GM21526 (cell line): ENCODE measurements at regions not wholly inside any gene's neighbourhood (a gene's known extent, or its start where the extent isn't known, plus 50 kb on each side); places are given as distances from the start of the nearest gene placed in this dataset.
A peak's percentile ranks its signal among the peaks of the same experiment; 100 is the strongest.
"Not testable (repeated sequence)": the region's sequence is repeated elsewhere in the genome, so short reads cannot be mapped to it uniquely, and the experiment has no call there.

ENCODE experiments used
- ATAC-seq: cut with Tn5 transposase; IDR thresholded peaks from one replicate; pipeline ENCODE4 v1.9.1; 2021; ENCODE audit warnings: moderate library complexity; ENCODE audit not compliant: unreplicated experiment, low FRiP score

GRCh38 chr14:101616202-101616601 lies 54.9 kb downstream of the DIO3 start:
- no peak for ATAC-seq

DNA sequence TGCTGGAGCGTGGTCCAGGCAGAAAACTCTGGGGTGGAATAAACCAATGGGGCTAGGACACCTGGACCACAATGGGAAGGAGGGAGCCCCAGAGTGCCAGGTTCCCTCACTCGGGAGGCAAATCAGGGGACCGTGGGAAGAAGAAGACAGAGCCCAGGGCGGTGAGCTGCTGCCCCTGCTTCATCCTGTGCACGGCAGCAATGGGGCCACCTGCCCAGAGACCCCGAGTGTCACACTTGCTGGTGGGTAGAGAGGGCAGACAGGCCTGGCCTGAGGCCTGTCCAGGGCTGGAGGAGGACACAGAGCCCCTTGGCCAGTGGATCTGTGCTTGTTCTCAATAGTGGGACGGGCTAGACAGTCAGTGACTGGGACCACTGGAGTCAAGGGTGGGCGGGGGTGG lies 58.2 kb downstream of the DIO3 start:
- ATAC-seq: no peak

DNA sequence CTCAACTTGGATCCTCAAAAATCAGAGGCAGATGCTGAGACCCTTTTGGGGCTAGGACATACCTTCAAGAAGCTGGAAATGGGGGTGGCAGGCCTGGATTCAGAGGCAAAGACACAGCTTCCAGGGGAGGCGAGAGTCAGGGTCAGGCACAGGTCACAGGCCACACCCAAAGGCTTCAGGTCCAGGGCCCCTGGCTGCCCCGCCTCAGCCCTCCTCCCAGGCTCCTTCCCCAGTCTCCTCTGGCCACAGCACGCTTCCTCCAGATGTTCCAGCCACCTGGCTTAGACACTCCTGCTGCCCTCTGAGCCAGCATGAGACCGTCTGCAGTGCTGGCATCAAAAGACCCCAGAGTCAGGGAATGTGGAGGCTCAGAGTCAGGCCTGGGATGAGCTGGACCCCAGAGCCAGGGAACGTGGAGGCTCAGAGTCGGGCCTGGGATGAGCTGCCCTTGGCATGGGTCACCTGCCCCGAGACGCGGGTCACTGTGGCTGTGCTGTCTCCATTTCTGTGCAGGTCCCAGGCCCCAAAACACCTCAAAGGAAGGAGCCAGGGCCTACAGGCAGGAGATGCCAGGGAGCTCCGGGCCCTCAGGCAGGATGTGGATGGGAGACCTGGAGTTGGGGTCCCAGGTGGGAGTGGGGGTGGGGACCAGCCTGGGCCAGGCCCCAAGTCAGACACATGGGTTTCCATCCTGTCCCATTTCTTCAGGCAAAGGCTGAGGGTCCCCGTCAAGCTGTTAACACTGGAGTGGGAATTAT lies 58.9 kb downstream of the DIO3 start:
- ATAC-seq: no peak

DNA sequence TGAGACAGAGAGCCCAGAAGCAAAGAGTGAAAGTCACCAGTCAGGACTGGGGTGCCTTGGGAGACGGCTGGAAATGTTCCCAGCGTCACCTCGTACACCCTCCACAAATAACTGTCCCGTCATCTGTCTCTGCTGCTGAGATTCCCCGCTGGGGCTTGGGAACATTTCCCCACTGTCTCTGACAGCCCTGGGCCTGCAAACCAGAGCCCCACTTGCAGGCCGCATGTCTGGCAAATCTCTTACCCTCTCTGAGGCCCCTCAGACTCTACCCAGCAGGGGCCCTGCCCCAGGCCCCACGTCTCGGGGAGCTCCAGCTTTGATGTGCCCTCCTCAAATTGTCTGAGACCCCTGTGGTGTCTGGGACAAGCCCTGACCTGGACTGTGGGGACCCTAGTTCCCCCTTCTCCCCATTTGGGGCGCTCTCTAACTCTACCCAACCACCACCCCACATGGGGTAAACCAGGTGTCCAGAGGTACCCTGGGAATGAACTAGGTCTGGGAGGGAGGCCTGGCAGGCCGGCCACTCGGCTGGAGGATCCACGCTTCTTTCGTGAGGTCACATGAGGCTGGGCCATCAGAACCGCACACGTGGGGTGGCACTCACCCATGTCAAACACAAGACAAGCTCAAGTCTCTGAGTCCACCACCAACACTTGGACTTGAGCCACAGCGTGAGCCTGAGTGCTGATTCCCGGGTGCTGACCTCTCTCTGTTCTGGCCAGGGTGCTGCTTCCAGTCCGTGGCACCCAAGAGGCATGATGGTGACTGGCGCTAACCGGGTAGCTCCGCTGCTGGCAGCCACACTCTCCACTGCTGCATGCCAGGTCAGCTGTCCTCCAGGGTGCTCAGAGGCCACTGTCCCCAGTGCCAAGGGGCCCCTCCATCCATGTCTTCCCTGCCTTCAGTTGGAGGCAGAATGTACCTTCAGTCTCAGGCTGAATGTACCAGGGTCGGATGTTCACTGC lies 59.8 kb downstream of the DIO3 start:
- no peak for ATAC-seq

GRCh38 chr14:101622251-101623076 lies 61.2 kb downstream of the DIO3 start:
- ATAC-seq: no peak

GRCh38 chr14:101623077-101623372 lies 61.7 kb downstream of the DIO3 start:
- no peak for ATAC-seq

GRCh38 chr14:101623685-101624444 lies 62.6 kb downstream of the DIO3 start:
- ATAC-seq: no peak

GRCh38 chr14:101624536-101624935 lies 63.2 kb downstream of the DIO3 start:
- no peak for ATAC-seq

- no peak for ATAC-seq
These were observed 64.2 kb downstream of the DIO3 start for GRCh38 chr14:101625336-101626097.

DNA sequence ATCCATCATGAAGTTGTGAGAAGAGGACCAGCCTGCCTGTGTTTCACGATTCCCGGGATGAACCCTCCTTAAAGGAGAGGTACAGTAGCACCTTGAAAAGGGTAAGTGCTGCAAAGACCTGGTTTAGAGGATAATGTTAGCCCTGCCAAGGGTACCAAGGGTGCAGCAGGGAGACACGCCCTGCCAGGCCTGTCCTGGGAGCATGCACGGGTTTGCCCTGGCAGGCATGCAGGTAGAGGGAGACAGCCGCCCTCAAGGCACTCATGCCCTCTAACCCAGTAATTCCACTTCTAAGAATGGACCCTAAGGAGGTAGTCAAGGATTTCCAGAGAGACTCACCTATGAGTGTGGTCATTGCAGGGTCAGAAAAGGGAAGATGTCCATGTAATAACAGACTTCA lies 65.0 kb downstream of the DIO3 start:
- ATAC-seq: no peak

DNA sequence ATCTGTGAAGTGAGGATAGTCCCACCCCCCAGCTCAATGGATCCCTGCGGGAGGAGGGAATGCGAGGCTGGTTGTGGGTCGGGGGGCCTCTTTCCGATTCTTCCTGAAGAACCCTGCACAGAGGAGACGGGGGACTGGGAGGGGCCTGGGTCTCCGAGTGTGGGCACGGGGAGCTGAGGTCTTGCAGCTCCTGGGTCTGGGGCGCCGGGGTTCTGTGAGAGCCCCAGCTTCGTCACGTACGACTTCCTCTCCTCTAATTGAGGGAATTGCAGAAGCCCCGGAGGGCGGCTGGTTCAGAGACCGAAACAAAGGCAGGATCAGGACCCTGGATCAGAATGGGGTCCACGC lies 66.6 kb downstream of the DIO3 start:
- ATAC-seq: no peak

GRCh38 chr14:101628471-101628966 lies 67.2 kb downstream of the DIO3 start:
- peak; percentile 88 for ATAC-seq

- ATAC-seq: no peak
These were observed 67.7 kb downstream of the DIO3 start for GRCh38 chr14:101628975-101629374.

DNA sequence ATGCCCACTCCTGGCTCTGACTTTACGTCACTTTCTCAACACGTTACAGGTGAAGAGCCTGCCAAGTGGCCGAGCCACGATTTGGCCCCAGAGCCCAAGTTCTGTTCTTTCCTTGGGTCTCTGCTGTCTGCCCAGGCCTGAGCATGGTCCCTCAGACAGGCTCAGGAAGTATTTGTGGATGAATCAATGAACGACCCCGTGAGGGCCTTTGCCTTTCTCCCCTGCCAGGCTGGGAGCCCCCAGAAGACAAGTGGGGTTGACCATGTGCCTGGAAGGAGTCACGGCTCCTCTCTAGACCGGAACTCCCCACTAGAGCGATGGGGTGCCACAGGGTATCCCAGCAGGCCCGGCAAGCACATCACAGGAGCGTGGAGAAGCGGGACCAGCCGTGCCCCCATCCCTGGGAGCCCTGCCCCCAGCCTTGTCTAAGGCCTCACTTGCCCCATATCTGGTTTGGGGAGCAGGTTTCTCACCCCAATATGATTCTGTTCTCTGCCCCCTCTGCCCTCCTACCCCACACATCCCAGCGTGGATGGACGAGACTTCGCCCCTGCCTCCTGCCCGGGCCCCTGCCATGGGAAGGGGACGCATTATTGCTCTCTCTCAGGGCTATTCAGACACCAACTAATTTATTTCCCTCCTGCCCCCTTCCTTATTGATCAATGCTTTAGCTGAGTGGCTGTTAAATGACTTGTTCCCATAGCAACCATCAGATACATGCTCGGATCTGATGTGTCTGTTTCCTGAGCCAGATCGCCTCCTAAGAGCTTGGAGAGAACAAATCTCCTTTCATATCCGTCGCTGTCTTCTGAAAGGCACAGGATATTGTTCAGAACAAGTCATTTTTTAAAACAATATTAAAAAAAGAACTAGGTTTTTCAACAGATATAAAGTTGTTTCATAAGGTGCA lies 69.0 kb downstream of the DIO3 start:
- no peak for ATAC-seq

- no peak for ATAC-seq
These were observed 69.9 kb downstream of the DIO3 start for GRCh38 chr14:101631199-101631598.

GRCh38 chr14:101631970-101632369 lies 70.7 kb downstream of the DIO3 start:
- ATAC-seq: not testable (repeated sequence)

DNA sequence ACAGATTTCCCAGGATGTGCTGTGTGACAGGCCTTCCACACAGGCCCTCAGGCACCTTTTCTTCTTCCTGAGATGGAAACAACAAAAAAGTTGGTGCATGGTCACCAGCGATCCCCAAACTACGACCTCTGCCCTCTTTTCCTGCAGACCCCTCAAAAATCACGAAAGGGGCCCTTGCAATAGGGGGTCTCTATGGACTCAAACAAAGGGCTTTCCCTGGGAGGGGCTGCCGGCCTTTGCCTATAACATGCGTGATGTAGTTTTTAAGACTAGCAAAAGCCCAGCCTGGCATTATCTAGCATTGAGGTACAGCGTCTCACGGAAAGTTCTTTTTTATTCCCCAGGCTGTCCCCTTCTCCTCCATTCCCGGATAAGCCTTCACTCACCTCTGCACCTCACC lies 71.2 kb downstream of the DIO3 start:
- no peak for ATAC-seq

DNA sequence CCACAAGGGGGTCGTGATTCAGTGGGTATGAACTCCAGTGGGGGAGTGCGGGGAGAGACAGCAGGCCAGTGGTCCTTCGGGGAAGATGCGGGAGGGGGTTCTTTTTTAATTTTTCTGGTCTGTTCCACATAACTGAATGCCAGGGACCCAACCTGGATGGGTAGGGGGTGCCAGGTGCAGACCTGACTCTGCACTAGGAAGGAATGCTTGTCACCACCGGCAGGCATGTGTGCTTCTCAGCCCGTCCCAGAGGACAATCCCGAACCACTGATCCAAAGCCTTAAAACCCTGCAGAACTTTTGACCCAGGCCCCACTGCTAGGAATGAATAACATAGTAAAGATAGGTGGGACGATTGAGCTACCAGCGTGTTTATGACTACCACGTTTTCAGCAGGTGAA lies 72.0 kb downstream of the DIO3 start:
- no peak for ATAC-seq
